ENCODE measurements at regions not wholly inside any gene's neighbourhood (a gene's known extent, or its start where the extent isn't known, plus 50 kb on each side); places are given as distances from the start of the nearest gene placed in this dataset.

GRCh38 chr12:130074661-130075406 is 87.4 kb upstream of the FZD10 start:
- DNase-seq, result no peak

GRCh38 chr12:130075497-130076076 is 86.7 kb upstream of the FZD10 start:
- no peak for DNase-seq

GRCh38 chr12:130076126-130076525 is 86.1 kb upstream of the FZD10 start:
- no peak for DNase-seq

- no peak for DNase-seq
Observed at GRCh38 chr12:130076752-130077151, 85.5 kb upstream of the FZD10 start.

GRCh38 chr12:130078852-130079251 is 83.4 kb upstream of the FZD10 start:
- no peak for DNase-seq

- no peak for DNase-seq
Observed at GRCh38 chr12:130079279-130079678, 83.0 kb upstream of the FZD10 start.

- no peak for DNase-seq
Observed at GRCh38 chr12:130080205-130080604, 82.1 kb upstream of the FZD10 start.

- no peak for DNase-seq
Observed at GRCh38 chr12:130081117-130081805, 81.0 kb upstream of the FZD10 start.

- no peak for DNase-seq
Observed at GRCh38 chr12:130083002-130083401, 79.3 kb upstream of the FZD10 start.

- no peak for DNase-seq
Observed at GRCh38 chr12:130083734-130084133, 78.5 kb upstream of the FZD10 start.

GRCh38 chr12:130084359-130084758 is 77.9 kb upstream of the FZD10 start:
- no peak for DNase-seq

GRCh38 chr12:130086248-130086647 is 76.0 kb upstream of the FZD10 start:
- no peak for DNase-seq

- no peak for DNase-seq
Observed at GRCh38 chr12:130086797-130087196, 75.5 kb upstream of the FZD10 start.

GRCh38 chr12:130087222-130087621 is 75.0 kb upstream of the FZD10 start:
- no peak for DNase-seq

- no peak for DNase-seq
Observed at GRCh38 chr12:130088504-130088903, 73.8 kb upstream of the FZD10 start.

- no peak for DNase-seq
Observed at GRCh38 chr12:130090542-130090941, 71.7 kb upstream of the FZD10 start.

- DNase-seq, result no peak
Observed at GRCh38 chr12:130093380-130093779, 68.9 kb upstream of the FZD10 start.

GRCh38 chr12:130097342-130097741 is 64.9 kb upstream of the FZD10 start:
- DNase-seq, result no peak

- no peak for DNase-seq
Observed at GRCh38 chr12:130097798-130098255, 64.4 kb upstream of the FZD10 start.

- no peak for DNase-seq
Observed at GRCh38 chr12:130098301-130099005, 63.8 kb upstream of the FZD10 start.

GRCh38 chr12:130100634-130101362 is 61.5 kb upstream of the FZD10 start:
- no peak for DNase-seq

- DNase-seq, result no peak
Observed at GRCh38 chr12:130101370-130101769, 60.9 kb upstream of the FZD10 start.

- no peak for DNase-seq
Observed at GRCh38 chr12:130102266-130102665, 60.0 kb upstream of the FZD10 start.

All from activated CD8-positive, alpha-beta memory T cell treated with anti-CD3 and anti-CD28 coated beads, Interleukin-2, amount 50 U/mL, for 4 hours (primary cell).